H9 (cell line): ENCODE measurements at regions not wholly inside any gene's neighbourhood (a gene's known extent, or its start where the extent isn't known, plus 50 kb on each side); places are given as distances from the start of the nearest gene placed in this dataset.

Experiments used
- DNase-seq: peaks from one replicate; pipeline ENCODE4 v3.0.0-alpha.2; 2017
- H2AFZ ChIP-seq: one replicate; pipeline ENCODE4 v1.6.1; 2013; ENCODE audit warnings: mild to moderate bottlenecking, low read length, control low read depth, moderate library complexity
- H2AK5ac ChIP-seq: 2 replicates; pipeline ENCODE4 v1.6.1; 2013; ENCODE audit warnings: low read length, control low read depth, mixed read lengths; ENCODE audit not compliant: insufficient read length
- H2BK120ac ChIP-seq: one replicate; pipeline ENCODE4 v1.6.1; 2013; ENCODE audit warnings: low read depth, mild to moderate bottlenecking, low read length, control low read depth, inconsistent platforms; ENCODE audit not compliant: poor library complexity, severe bottlenecking
- H2BK12ac ChIP-seq: 2 replicates; pipeline ENCODE4 v1.6.1; 2013; ENCODE audit warnings: low read length, control low read depth, mixed read lengths, low read depth; ENCODE audit not compliant: insufficient read length
- H2BK15ac ChIP-seq: 2 replicates; pipeline ENCODE4 v1.6.1; 2013; ENCODE audit warnings: low read depth, low read length, control low read depth
- H2BK20ac ChIP-seq: one replicate; pipeline ENCODE4 v1.6.1; 2013; ENCODE audit warnings: low read depth, mild to moderate bottlenecking, low read length, control low read depth, inconsistent platforms; ENCODE audit not compliant: poor library complexity, severe bottlenecking
- H2BK5ac ChIP-seq: 2 replicates; pipeline ENCODE4 v1.6.1; 2013; ENCODE audit warnings: low read length, control low read depth, mixed read lengths; ENCODE audit not compliant: insufficient read length
- H3K14ac ChIP-seq: 2 replicates; pipeline ENCODE4 v1.6.1; 2013; ENCODE audit warnings: low read length, control low read depth; ENCODE audit not compliant: insufficient read depth
- H3K18ac ChIP-seq: 2 replicates; pipeline ENCODE4 v1.6.1; 2013; ENCODE audit warnings: low read depth, mild to moderate bottlenecking, mixed read lengths, low read length, control low read depth; ENCODE audit not compliant: insufficient read length
- H3K23ac ChIP-seq: 2 replicates; pipeline ENCODE4 v1.6.1; 2013; ENCODE audit warnings: low read length, control low read depth, mixed read lengths, low read depth; ENCODE audit not compliant: insufficient read length
- H3K23me2 ChIP-seq: 2 replicates; pipeline ENCODE4 v1.6.1; 2013; ENCODE audit warnings: low read depth, mild to moderate bottlenecking, mixed read lengths, low read length, control low read depth; ENCODE audit not compliant: insufficient read length, poor library complexity, severe bottlenecking
- H3K27ac ChIP-seq: 2 replicates; pipeline ENCODE4 v1.5.1; 2013; ENCODE audit warnings: low read length, control low read depth, mixed read lengths, low read depth; ENCODE audit not compliant: insufficient read length
- H3K27me3 ChIP-seq: 2 replicates; pipeline ENCODE4 v1.6.1; 2013; ENCODE audit warnings: low read length, control low read depth, inconsistent platforms; ENCODE audit not compliant: insufficient read depth
- H3K4ac ChIP-seq: 2 replicates; pipeline ENCODE4 v1.6.1; 2013; ENCODE audit warnings: low read depth, mild to moderate bottlenecking, control low read depth, inconsistent platforms, low read length, moderate library complexity
- H3K4me1 ChIP-seq: 2 replicates; pipeline ENCODE4 v1.6.1; 2013; ENCODE audit warnings: low read length, control low read depth, inconsistent platforms; ENCODE audit not compliant: insufficient read depth
- H3K4me2 ChIP-seq: 2 replicates; pipeline ENCODE4 v1.6.1; 2013; ENCODE audit warnings: low read length, control low read depth, mixed read lengths; ENCODE audit not compliant: insufficient read length, insufficient read depth
- H3K56ac ChIP-seq: 2 replicates; pipeline ENCODE4 v1.6.1; 2013; ENCODE audit warnings: low read depth, mild to moderate bottlenecking, mixed read lengths, low read length, control low read depth; ENCODE audit not compliant: insufficient read length
- H3K79me1 ChIP-seq: 2 replicates; pipeline ENCODE4 v1.6.1; 2013; ENCODE audit warnings: low read depth, mild to moderate bottlenecking, moderate library complexity, low read length, control low read depth, inconsistent platforms; ENCODE audit not compliant: insufficient read depth, poor library complexity, severe bottlenecking
- H3K79me2 ChIP-seq: 2 replicates; pipeline ENCODE4 v1.6.1; 2013; ENCODE audit warnings: low read length, control low read depth, inconsistent platforms; ENCODE audit not compliant: insufficient read depth
- H3K9ac ChIP-seq: 2 replicates; pipeline ENCODE4 v1.6.1; 2013; ENCODE audit warnings: low read length, control low read depth, mixed read lengths; ENCODE audit not compliant: insufficient read length; ENCODE audit errors: extremely low read depth
- H3K9me3 ChIP-seq: one replicate; pipeline ENCODE4 v1.6.1; 2013; ENCODE audit warnings: low read depth, low read length, inconsistent platforms; ENCODE audit not compliant: control insufficient read depth
- H3T11ph ChIP-seq: one replicate; pipeline ENCODE4 v1.6.1; 2013; ENCODE audit warnings: mild to moderate bottlenecking, low read length, control low read depth, inconsistent platforms
- H4K20me1 ChIP-seq: one replicate; pipeline ENCODE4 v1.6.1; 2013; ENCODE audit not compliant: control insufficient read depth, insufficient read length, insufficient read depth
- H4K5ac ChIP-seq: 2 replicates; pipeline ENCODE4 v1.6.1; 2013; ENCODE audit warnings: low read depth, mild to moderate bottlenecking, mixed read lengths, low read length, control low read depth; ENCODE audit not compliant: insufficient read length
- H4K8ac ChIP-seq: replicated peaks from 2 replicates; pipeline ENCODE4 v1.6.1; 2013; ENCODE audit warnings: low read length, control low read depth, mixed read lengths, low read depth; ENCODE audit not compliant: insufficient read length
- H4K91ac ChIP-seq: 2 replicates; pipeline ENCODE4 v1.6.1; 2013; ENCODE audit warnings: low read depth, mild to moderate bottlenecking, moderate library complexity, mixed read lengths, low read length, control low read depth; ENCODE audit not compliant: insufficient read length
- H3K27ac Mint-ChIP-seq, 3 experiments: 2 replicates in 2 of 3; 3 replicates in 1 of 3; pipeline ENCODE4 v1.8.0; 2020 to 2021; ENCODE audit warnings: mixed read lengths in 3 of 3, mild to moderate bottlenecking in 1 of 3, moderate library complexity in 1 of 3
- H3K27me3 Mint-ChIP-seq: 2 replicates; pipeline ENCODE4 v1.8.0; 2021; ENCODE audit warnings: low read depth, mild to moderate bottlenecking, moderate library complexity, mixed read lengths
- H3K36me3 Mint-ChIP-seq, 3 experiments: 2 replicates in 2 of 3; 3 replicates in 1 of 3; pipeline ENCODE4 v1.8.0; 2020 to 2021; ENCODE audit warnings: low read depth in 3 of 3, mixed read lengths in 3 of 3; ENCODE audit not compliant: insufficient read depth in 1 of 3
- H3K4me1 Mint-ChIP-seq, 2 experiments: 2 replicates each; pipeline ENCODE4 v1.8.0; 2020; ENCODE audit warnings: mixed read lengths in 2 of 2
- H3K4me3 Mint-ChIP-seq, 2 experiments: 2 replicates in 1 of 2; 3 replicates in 1 of 2; pipeline ENCODE4 v1.8.0; 2020 to 2021; ENCODE audit warnings: mild to moderate bottlenecking in 2 of 2, mixed read lengths in 2 of 2, moderate library complexity in 1 of 2
- H3K9me3 Mint-ChIP-seq, 2 experiments: 2 replicates in 1 of 2; 3 replicates in 1 of 2; pipeline ENCODE4 v1.8.0; 2020; ENCODE audit warnings: mild to moderate bottlenecking in 2 of 2, mixed read lengths in 2 of 2, moderate library complexity in 1 of 2
- WGBS: extraction: QIAGEN DNeasy Blood & Tissue Kit; methylation state at CpG from one replicate; pipeline ENCODE4 v1.1.7; 2013; ENCODE audit warnings: missing lambda C conversion rate, low lambda C conversion rate, mixed read lengths; ENCODE audit not compliant: insufficient read length; ENCODE audit errors: extremely low coverage; 5-methylcytosine and 5-hydroxymethylcytosine counted together
- TF ChIP-seq, protein P1 (sequence below): fragments of 200-600 bp; sonication (generic); conservative IDR thresholded peaks from 3 replicates; pipeline ENCODE4 v1.8.0; 2021; ENCODE audit warnings: antibody characterized with exemption, mild to moderate bottlenecking

DNA sequence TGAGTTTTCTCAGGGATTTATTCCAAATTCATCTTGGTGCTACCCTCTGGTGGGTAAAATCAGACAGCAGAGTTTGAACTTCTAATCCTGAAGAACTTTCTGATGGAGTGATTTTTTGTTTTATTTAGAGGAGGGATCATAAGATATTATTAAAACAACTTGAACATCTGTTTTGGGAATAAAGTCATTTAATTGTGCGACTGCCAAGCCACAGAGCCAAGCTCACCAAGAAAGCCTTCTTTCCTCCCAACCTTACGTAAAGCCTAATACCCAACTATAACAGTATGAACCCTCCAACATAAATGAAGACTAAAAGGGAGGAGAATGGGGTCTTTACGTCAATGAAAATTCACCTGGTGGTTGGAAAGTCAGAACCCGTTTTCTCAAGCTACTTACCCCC lies 205.5 kb upstream of the IGF1 start:
- no peak overlapping the region for H3K4me2 ChIP-seq
- H3K27ac Mint-ChIP-seq = no peak overlapping the region
- H3K18ac ChIP-seq = no peak overlapping the region
- no peak overlapping the region for H2AK5ac ChIP-seq
- no peaks in the 10 kb centered on the region for H3K27me3 ChIP-seq
- H4K8ac ChIP-seq = no peak overlapping the region
- H3K4me1 Mint-ChIP-seq = peaks cover 10 to 12% of the 10 kb centered on the region in 2 experiments
- TF ChIP-seq, protein P1, sequence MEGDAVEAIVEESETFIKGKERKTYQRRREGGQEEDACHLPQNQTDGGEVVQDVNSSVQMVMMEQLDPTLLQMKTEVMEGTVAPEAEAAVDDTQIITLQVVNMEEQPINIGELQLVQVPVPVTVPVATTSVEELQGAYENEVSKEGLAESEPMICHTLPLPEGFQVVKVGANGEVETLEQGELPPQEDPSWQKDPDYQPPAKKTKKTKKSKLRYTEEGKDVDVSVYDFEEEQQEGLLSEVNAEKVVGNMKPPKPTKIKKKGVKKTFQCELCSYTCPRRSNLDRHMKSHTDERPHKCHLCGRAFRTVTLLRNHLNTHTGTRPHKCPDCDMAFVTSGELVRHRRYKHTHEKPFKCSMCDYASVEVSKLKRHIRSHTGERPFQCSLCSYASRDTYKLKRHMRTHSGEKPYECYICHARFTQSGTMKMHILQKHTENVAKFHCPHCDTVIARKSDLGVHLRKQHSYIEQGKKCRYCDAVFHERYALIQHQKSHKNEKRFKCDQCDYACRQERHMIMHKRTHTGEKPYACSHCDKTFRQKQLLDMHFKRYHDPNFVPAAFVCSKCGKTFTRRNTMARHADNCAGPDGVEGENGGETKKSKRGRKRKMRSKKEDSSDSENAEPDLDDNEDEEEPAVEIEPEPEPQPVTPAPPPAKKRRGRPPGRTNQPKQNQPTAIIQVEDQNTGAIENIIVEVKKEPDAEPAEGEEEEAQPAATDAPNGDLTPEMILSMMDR = no peak
- H2BK15ac ChIP-seq = no peak overlapping the region
- H3K4ac ChIP-seq = no peak overlapping the region
- H2BK20ac ChIP-seq = no peak overlapping the region
- no peaks in the 10 kb centered on the region for H3K23me2 ChIP-seq
- H4K91ac ChIP-seq = no peak overlapping the region
- H2BK5ac ChIP-seq = no peak overlapping the region
- no peak overlapping the region for H2BK120ac ChIP-seq
- H3K79me1 ChIP-seq = no peaks in the 10 kb centered on the region
- H3K4me1 ChIP-seq = 0 out of 2 replicates have a peak, but pooled peaks cover 3% of the 10 kb centered on the region
- no peak overlapping the region for H3K56ac ChIP-seq
- H3K79me2 ChIP-seq = no peaks in the 10 kb centered on the region
- no peak overlapping the region for H4K5ac ChIP-seq
- H3K9me3 Mint-ChIP-seq = no peaks in the 10 kb centered on the region
- DNase-seq = no peak
- H2AFZ ChIP-seq = no peak overlapping the region
- H3K4me3 Mint-ChIP-seq = no peak overlapping the region
- no peaks in the 10 kb centered on the region for H3K36me3 Mint-ChIP-seq
- no peaks in the 10 kb centered on the region for H3K27me3 Mint-ChIP-seq
- H3K9me3 ChIP-seq = no peaks in the 10 kb centered on the region
- no peak overlapping the region for H2BK12ac ChIP-seq
- no peak overlapping the region for H3T11ph ChIP-seq
- no peak overlapping the region for H3K27ac ChIP-seq
- no peak overlapping the region for H3K9ac ChIP-seq
- no peak overlapping the region for H3K23ac ChIP-seq
- H4K20me1 ChIP-seq = no peaks in the 10 kb centered on the region
- H3K14ac ChIP-seq = no peak overlapping the region
- WGBS = no CpG with 5 or more reads among the region's 4 CpGs
